Skeletal muscle satellite cell (primary cell): ENCODE measurements at regions not wholly inside any gene's neighbourhood (a gene's known extent, or its start where the extent isn't known, plus 50 kb on each side); places are given as distances from the start of the nearest gene placed in this dataset.
"Not testable (repeated sequence)": the region's sequence is repeated elsewhere in the genome, so short reads cannot be mapped to it uniquely, and the experiment has no call there.

Experiments used
- H3K27me3 ChIP-seq: 2 replicates; pipeline ENCODE4 v1.7.0; 2013; ENCODE audit warnings: low read length; ENCODE audit not compliant: control insufficient read depth, insufficient read depth
- H3K36me3 ChIP-seq: 2 replicates; pipeline ENCODE4 v1.7.0; 2013; ENCODE audit warnings: mild to moderate bottlenecking, control low read depth, low read length; ENCODE audit not compliant: insufficient read depth
- H3K4me1 ChIP-seq: 2 replicates; pipeline ENCODE4 v1.7.0; 2013; ENCODE audit warnings: low read length; ENCODE audit not compliant: control insufficient read depth, insufficient read depth
- H3K4me2 ChIP-seq: 2 replicates; pipeline ENCODE4 v1.7.0; 2013; ENCODE audit warnings: mild to moderate bottlenecking, low read length
- H3K4me3 ChIP-seq: 2 replicates; pipeline ENCODE4 v1.7.0; 2013; ENCODE audit warnings: low read length
- H3K9ac ChIP-seq: 2 replicates; pipeline ENCODE4 v1.7.0; 2013; ENCODE audit warnings: mild to moderate bottlenecking, low read depth, low read length, moderate library complexity
- H3K9me3 ChIP-seq: replicated peaks from 2 replicates; pipeline ENCODE4 v1.7.0; 2013; ENCODE audit warnings: mild to moderate bottlenecking, control low read depth, low read length

GRCh38 chr1:79530476-79530875, 523.9 kb upstream of the ADGRL4 start:
- Histone ChIP-seq H3K36me3 (no peaks in the 10 kb centered on the region), H3K4me3 (no peak overlapping the region), H3K9ac (no peak overlapping the region), H3K4me1 (no peaks in the 10 kb centered on the region), H3K4me2 (no peak overlapping the region), H3K27me3 (no peaks in the 10 kb centered on the region), H3K9me3 (no peaks in the 10 kb centered on the region)

GRCh38 chr1:79530055-79530454, 523.5 kb upstream of the ADGRL4 start:
- Histone ChIP-seq H3K27me3 (no peaks in the 10 kb centered on the region), H3K4me1 (no peaks in the 10 kb centered on the region), H3K9me3 (no peaks in the 10 kb centered on the region), H3K4me2 (no peak overlapping the region), H3K4me3 (no peak overlapping the region), H3K36me3 (no peaks in the 10 kb centered on the region), H3K9ac (no peak overlapping the region)

- H3K27me3 ChIP-seq = no peaks in the 10 kb centered on the region
- H3K9ac ChIP-seq = no peak overlapping the region
- no peaks in the 10 kb centered on the region for H3K9me3 ChIP-seq
- no peaks in the 10 kb centered on the region for H3K4me1 ChIP-seq
- no peaks in the 10 kb centered on the region for H3K36me3 ChIP-seq
- H3K4me3 ChIP-seq = no peak overlapping the region
- H3K4me2 ChIP-seq = no peak overlapping the region
These were observed 517.6 kb upstream of the ADGRL4 start for GRCh38 chr1:79524126-79524525.

GRCh38 chr1:79519084-79519760, 512.7 kb upstream of the ADGRL4 start:
- H3K9me3 ChIP-seq = no peaks in the 10 kb centered on the region
- H3K27me3 ChIP-seq = no peaks in the 10 kb centered on the region
- H3K36me3 ChIP-seq = no peaks in the 10 kb centered on the region
- H3K4me1 ChIP-seq = no peaks in the 10 kb centered on the region
- no peak overlapping the region for H3K4me2 ChIP-seq
- H3K9ac ChIP-seq = no peak overlapping the region
- H3K4me3 ChIP-seq = no peak overlapping the region

- Histone ChIP-seq H3K4me1 (no peaks in the 10 kb centered on the region), H3K9me3 (no peaks in the 10 kb centered on the region), H3K4me2 (no peak overlapping the region), H3K27me3 (no peaks in the 10 kb centered on the region), H3K9ac (no peak overlapping the region), H3K36me3 (no peaks in the 10 kb centered on the region), H3K4me3 (no peak overlapping the region)
These were observed 511.1 kb upstream of the ADGRL4 start for GRCh38 chr1:79517470-79518224.

GRCh38 chr1:79507770-79508169, 501.2 kb upstream of the ADGRL4 start:
- no peaks in the 10 kb centered on the region for H3K27me3 ChIP-seq
- H3K9me3 ChIP-seq = no peaks in the 10 kb centered on the region
- H3K4me2 ChIP-seq = no peak overlapping the region
- H3K9ac ChIP-seq = no peak overlapping the region
- no peaks in the 10 kb centered on the region for H3K36me3 ChIP-seq
- H3K4me3 ChIP-seq = no peak overlapping the region
- H3K4me1 ChIP-seq = no peaks in the 10 kb centered on the region

- Histone ChIP-seq H3K4me3 (no peak overlapping the region), H3K4me2 (no peak overlapping the region), H3K27me3 (peaks cover 3% of the 10 kb centered on the region), H3K9me3 (no peaks in the 10 kb centered on the region), H3K9ac (no peak overlapping the region), H3K36me3 (no peaks in the 10 kb centered on the region), H3K4me1 (no peaks in the 10 kb centered on the region)
These were observed 494.6 kb upstream of the ADGRL4 start for GRCh38 chr1:79501153-79501552.

GRCh38 chr1:79499541-79499940, 493.0 kb upstream of the ADGRL4 start:
- H3K4me3 ChIP-seq = no peak overlapping the region
- H3K9me3 ChIP-seq = no peaks in the 10 kb centered on the region
- H3K27me3 ChIP-seq = peaks cover 3% of the 10 kb centered on the region
- no peak overlapping the region for H3K4me2 ChIP-seq
- H3K9ac ChIP-seq = no peak overlapping the region
- no peaks in the 10 kb centered on the region for H3K4me1 ChIP-seq
- no peaks in the 10 kb centered on the region for H3K36me3 ChIP-seq

GRCh38 chr1:79497193-79497773, 490.8 kb upstream of the ADGRL4 start:
- Histone ChIP-seq H3K4me2 (no peak overlapping the region), H3K9ac (no peak overlapping the region), H3K27me3 (peaks cover 3% of the 10 kb centered on the region), H3K36me3 (no peaks in the 10 kb centered on the region), H3K9me3 (no peaks in the 10 kb centered on the region), H3K4me1 (no peaks in the 10 kb centered on the region), H3K4me3 (no peak overlapping the region)

- H3K9ac ChIP-seq = no peak overlapping the region
- H3K9me3 ChIP-seq = no peaks in the 10 kb centered on the region
- no peaks in the 10 kb centered on the region for H3K4me1 ChIP-seq
- no peak overlapping the region for H3K4me3 ChIP-seq
- H3K27me3 ChIP-seq = peaks cover under 1% of the 10 kb centered on the region
- no peaks in the 10 kb centered on the region for H3K36me3 ChIP-seq
- H3K4me2 ChIP-seq = no peak overlapping the region
These were observed 489.6 kb upstream of the ADGRL4 start for GRCh38 chr1:79496129-79496528.

- H3K27me3 ChIP-seq, H3K9me3 ChIP-seq, H3K4me1 ChIP-seq, H3K9ac ChIP-seq, H3K4me2 ChIP-seq, H3K36me3 ChIP-seq, H3K4me3 ChIP-seq: not testable (repeated sequence)
These were observed 487.2 kb upstream of the ADGRL4 start for GRCh38 chr1:79493702-79494101.
